ENCODE measurements at regions not wholly inside any gene's neighbourhood (a gene's known extent, or its start where the extent isn't known, plus 50 kb on each side); places are given as distances from the start of the nearest gene placed in this dataset.

- TF ChIP-seq CTCF (IDR thresholded peaks at IDR 0.05; ENCODE audit: borderline replicate concordance, extremely low read depth, low read length, poor library complexity, severe bottlenecking) (no peak), EZH2 (IDR thresholded peaks at IDR 0.05; ENCODE audit: borderline replicate concordance, low read depth, low read length, severe bottlenecking) (no peak)
Measured at GRCh38 chr6:66605971-66606370, 898.9 kb upstream of the EYS start.
